H9 (cell line): ENCODE measurements at regions not wholly inside any gene's neighbourhood (a gene's known extent, or its start where the extent isn't known, plus 50 kb on each side); places are given as distances from the start of the nearest gene placed in this dataset.

ENCODE experiments used
- DNase-seq: peaks from one replicate; pipeline ENCODE4 v3.0.0-alpha.2; 2017
- H2AFZ ChIP-seq: one replicate; pipeline ENCODE4 v1.6.1; 2013; ENCODE audit warnings: mild to moderate bottlenecking, low read length, control low read depth, moderate library complexity
- H2AK5ac ChIP-seq: 2 replicates; pipeline ENCODE4 v1.6.1; 2013; ENCODE audit warnings: low read length, control low read depth, mixed read lengths; ENCODE audit not compliant: insufficient read length
- H2BK120ac ChIP-seq: one replicate; pipeline ENCODE4 v1.6.1; 2013; ENCODE audit warnings: low read depth, mild to moderate bottlenecking, low read length, control low read depth, inconsistent platforms; ENCODE audit not compliant: poor library complexity, severe bottlenecking
- H2BK12ac ChIP-seq: 2 replicates; pipeline ENCODE4 v1.6.1; 2013; ENCODE audit warnings: low read length, control low read depth, mixed read lengths, low read depth; ENCODE audit not compliant: insufficient read length
- H2BK15ac ChIP-seq: 2 replicates; pipeline ENCODE4 v1.6.1; 2013; ENCODE audit warnings: low read depth, low read length, control low read depth
- H2BK20ac ChIP-seq: one replicate; pipeline ENCODE4 v1.6.1; 2013; ENCODE audit warnings: low read depth, mild to moderate bottlenecking, low read length, control low read depth, inconsistent platforms; ENCODE audit not compliant: poor library complexity, severe bottlenecking
- H2BK5ac ChIP-seq: 2 replicates; pipeline ENCODE4 v1.6.1; 2013; ENCODE audit warnings: low read length, control low read depth, mixed read lengths; ENCODE audit not compliant: insufficient read length
- H3K14ac ChIP-seq: 2 replicates; pipeline ENCODE4 v1.6.1; 2013; ENCODE audit warnings: low read length, control low read depth; ENCODE audit not compliant: insufficient read depth
- H3K18ac ChIP-seq: 2 replicates; pipeline ENCODE4 v1.6.1; 2013; ENCODE audit warnings: low read depth, mild to moderate bottlenecking, mixed read lengths, low read length, control low read depth; ENCODE audit not compliant: insufficient read length
- H3K23ac ChIP-seq: 2 replicates; pipeline ENCODE4 v1.6.1; 2013; ENCODE audit warnings: low read length, control low read depth, mixed read lengths, low read depth; ENCODE audit not compliant: insufficient read length
- H3K23me2 ChIP-seq: 2 replicates; pipeline ENCODE4 v1.6.1; 2013; ENCODE audit warnings: low read depth, mild to moderate bottlenecking, mixed read lengths, low read length, control low read depth; ENCODE audit not compliant: insufficient read length, poor library complexity, severe bottlenecking
- H3K27ac ChIP-seq: 2 replicates; pipeline ENCODE4 v1.5.1; 2013; ENCODE audit warnings: low read length, control low read depth, mixed read lengths, low read depth; ENCODE audit not compliant: insufficient read length
- H3K27me3 ChIP-seq: 2 replicates; pipeline ENCODE4 v1.6.1; 2013; ENCODE audit warnings: low read length, control low read depth, inconsistent platforms; ENCODE audit not compliant: insufficient read depth
- H3K4ac ChIP-seq: 2 replicates; pipeline ENCODE4 v1.6.1; 2013; ENCODE audit warnings: low read depth, mild to moderate bottlenecking, control low read depth, inconsistent platforms, low read length, moderate library complexity
- H3K4me1 ChIP-seq: 2 replicates; pipeline ENCODE4 v1.6.1; 2013; ENCODE audit warnings: low read length, control low read depth, inconsistent platforms; ENCODE audit not compliant: insufficient read depth
- H3K4me2 ChIP-seq: 2 replicates; pipeline ENCODE4 v1.6.1; 2013; ENCODE audit warnings: low read length, control low read depth, mixed read lengths; ENCODE audit not compliant: insufficient read length, insufficient read depth
- H3K56ac ChIP-seq: 2 replicates; pipeline ENCODE4 v1.6.1; 2013; ENCODE audit warnings: low read depth, mild to moderate bottlenecking, mixed read lengths, low read length, control low read depth; ENCODE audit not compliant: insufficient read length
- H3K79me1 ChIP-seq: 2 replicates; pipeline ENCODE4 v1.6.1; 2013; ENCODE audit warnings: low read depth, mild to moderate bottlenecking, moderate library complexity, low read length, control low read depth, inconsistent platforms; ENCODE audit not compliant: insufficient read depth, poor library complexity, severe bottlenecking
- H3K79me2 ChIP-seq: 2 replicates; pipeline ENCODE4 v1.6.1; 2013; ENCODE audit warnings: low read length, control low read depth, inconsistent platforms; ENCODE audit not compliant: insufficient read depth
- H3K9ac ChIP-seq: 2 replicates; pipeline ENCODE4 v1.6.1; 2013; ENCODE audit warnings: low read length, control low read depth, mixed read lengths; ENCODE audit not compliant: insufficient read length; ENCODE audit errors: extremely low read depth
- H3K9me3 ChIP-seq: one replicate; pipeline ENCODE4 v1.6.1; 2013; ENCODE audit warnings: low read depth, low read length, inconsistent platforms; ENCODE audit not compliant: control insufficient read depth
- H3T11ph ChIP-seq: one replicate; pipeline ENCODE4 v1.6.1; 2013; ENCODE audit warnings: mild to moderate bottlenecking, low read length, control low read depth, inconsistent platforms
- H4K20me1 ChIP-seq: one replicate; pipeline ENCODE4 v1.6.1; 2013; ENCODE audit not compliant: control insufficient read depth, insufficient read length, insufficient read depth
- H4K5ac ChIP-seq: 2 replicates; pipeline ENCODE4 v1.6.1; 2013; ENCODE audit warnings: low read depth, mild to moderate bottlenecking, mixed read lengths, low read length, control low read depth; ENCODE audit not compliant: insufficient read length
- H4K8ac ChIP-seq: replicated peaks from 2 replicates; pipeline ENCODE4 v1.6.1; 2013; ENCODE audit warnings: low read length, control low read depth, mixed read lengths, low read depth; ENCODE audit not compliant: insufficient read length
- H4K91ac ChIP-seq: 2 replicates; pipeline ENCODE4 v1.6.1; 2013; ENCODE audit warnings: low read depth, mild to moderate bottlenecking, moderate library complexity, mixed read lengths, low read length, control low read depth; ENCODE audit not compliant: insufficient read length
- H3K27ac Mint-ChIP-seq, 3 experiments: 2 replicates in 2 of 3; 3 replicates in 1 of 3; pipeline ENCODE4 v1.8.0; 2020 to 2021; ENCODE audit warnings: mixed read lengths in 3 of 3, mild to moderate bottlenecking in 1 of 3, moderate library complexity in 1 of 3
- H3K27me3 Mint-ChIP-seq: 2 replicates; pipeline ENCODE4 v1.8.0; 2021; ENCODE audit warnings: low read depth, mild to moderate bottlenecking, moderate library complexity, mixed read lengths
- H3K36me3 Mint-ChIP-seq, 3 experiments: 2 replicates in 2 of 3; 3 replicates in 1 of 3; pipeline ENCODE4 v1.8.0; 2020 to 2021; ENCODE audit warnings: low read depth in 3 of 3, mixed read lengths in 3 of 3; ENCODE audit not compliant: insufficient read depth in 1 of 3
- H3K4me1 Mint-ChIP-seq, 2 experiments: 2 replicates each; pipeline ENCODE4 v1.8.0; 2020; ENCODE audit warnings: mixed read lengths in 2 of 2
- H3K4me3 Mint-ChIP-seq, 2 experiments: 2 replicates in 1 of 2; 3 replicates in 1 of 2; pipeline ENCODE4 v1.8.0; 2020 to 2021; ENCODE audit warnings: mild to moderate bottlenecking in 2 of 2, mixed read lengths in 2 of 2, moderate library complexity in 1 of 2
- H3K9me3 Mint-ChIP-seq, 2 experiments: 2 replicates in 1 of 2; 3 replicates in 1 of 2; pipeline ENCODE4 v1.8.0; 2020; ENCODE audit warnings: mild to moderate bottlenecking in 2 of 2, mixed read lengths in 2 of 2, moderate library complexity in 1 of 2
- CTCF ChIP-seq: fragments of 200-600 bp; sonication (generic); conservative IDR thresholded peaks from 3 replicates; pipeline ENCODE4 v1.8.0; 2021; ENCODE audit warnings: antibody characterized with exemption, mild to moderate bottlenecking
- WGBS: extraction: QIAGEN DNeasy Blood & Tissue Kit; methylation state at CpG from one replicate; pipeline ENCODE4 v1.1.7; 2013; ENCODE audit warnings: missing lambda C conversion rate, low lambda C conversion rate, mixed read lengths; ENCODE audit not compliant: insufficient read length; ENCODE audit errors: extremely low coverage; 5-methylcytosine and 5-hydroxymethylcytosine counted together

DNA sequence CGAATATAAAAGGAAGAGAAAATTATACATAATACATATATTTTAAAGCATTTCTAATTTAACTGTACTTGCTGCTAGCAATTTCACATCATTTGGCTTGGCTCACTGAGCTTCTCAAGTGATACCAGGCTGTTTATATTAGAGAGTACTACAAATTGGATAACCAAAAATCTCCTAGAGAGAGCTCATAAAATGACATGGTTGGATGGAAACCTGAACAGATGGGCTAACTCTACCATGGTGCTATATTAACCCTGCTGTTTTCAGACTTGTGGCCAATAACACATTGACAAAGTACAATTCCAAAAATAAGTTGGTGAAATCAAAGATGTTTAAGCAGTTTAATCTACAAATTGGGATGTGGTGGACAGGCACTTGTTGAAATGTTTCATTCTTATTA, 364.4 kb upstream of the GCFC2 start:
- no peak for TF ChIP-seq CTCF
- Histone ChIP-seq H3K23me2 (no peaks in the 10 kb centered on the region), H4K20me1 (no peaks in the 10 kb centered on the region), H3K79me2 (no peaks in the 10 kb centered on the region), H4K5ac (no peak overlapping the region), H2AFZ (no peak overlapping the region), H3K27ac (no peak overlapping the region), H3K56ac (no peak overlapping the region), H3T11ph (no peak overlapping the region), H3K18ac (no peak overlapping the region), H3K27me3 (no peaks in the 10 kb centered on the region), H3K9ac (no peak overlapping the region), H3K4me1 (no peaks in the 10 kb centered on the region), H3K14ac (no peak overlapping the region), H2AK5ac (no peak overlapping the region), H3K4me2 (no peak overlapping the region), H4K8ac (no peak overlapping the region), H2BK5ac (no peak overlapping the region), H2BK120ac (no peak overlapping the region), H3K4ac (no peak overlapping the region), H4K91ac (no peak overlapping the region), H2BK15ac (no peak overlapping the region), H2BK20ac (no peak overlapping the region), H3K9me3 (no peaks in the 10 kb centered on the region), H2BK12ac (no peak overlapping the region), H3K79me1 (no peaks in the 10 kb centered on the region), H3K23ac (no peak overlapping the region)
- no peaks in the 10 kb centered on the region for H3K9me3 Mint-ChIP-seq
- DNase-seq = no peak
- H3K4me1 Mint-ChIP-seq = no peaks in the 10 kb centered on the region
- H3K27ac Mint-ChIP-seq = no peak overlapping the region
- no peak overlapping the region for H3K4me3 Mint-ChIP-seq
- no peaks in the 10 kb centered on the region for H3K27me3 Mint-ChIP-seq
- peaks cover 0 to 1% (median 0%) of the 10 kb centered on the region in 3 experiments; a peak in 1 of 7 replicates for H3K36me3 Mint-ChIP-seq
- WGBS = no CpG with 5 or more reads among the region's 1 CpG
